ENCODE measurements at regions not wholly inside any gene's neighbourhood (a gene's known extent, or its start where the extent isn't known, plus 50 kb on each side); places are given as distances from the start of the nearest gene placed in this dataset.

- no peak for DNase-seq (ENCODE audit: low read depth in 1 of 2, low spot score in 2 of 2)
- no peak for TF ChIP-seq ATF2 (IDR thresholded peaks at IDR 0.05; ENCODE audit: low read length)
- TF ChIP-seq SP2 (IDR thresholded peaks at IDR 0.05; ENCODE audit: low read length): no peak
- no peak for TF ChIP-seq EZH2 (IDR thresholded peaks at IDR 0.05; ENCODE audit: low read depth, low read length, severe bottlenecking)
- TF ChIP-seq SIN3A (conservative IDR thresholded peaks at IDR 0.05 in 1 of 2, IDR thresholded peaks at IDR 0.05 in 1 of 2; ENCODE audit: low read depth in 1 of 2, low read length in 2 of 2): no peak
- TF ChIP-seq EP300 (IDR thresholded peaks at IDR 0.05; ENCODE audit: borderline replicate concordance in 1 of 2, low read depth in 2 of 2, low read length in 2 of 2): no peak
- TF ChIP-seq TAF1 (IDR thresholded peaks at IDR 0.05; ENCODE audit: low read depth, low read length): no peak
- no peak for TF ChIP-seq RNF2 (IDR thresholded peaks at IDR 0.05; ENCODE audit: borderline replicate concordance, low read depth, low read length, missing control alignments, poor library complexity, severe bottlenecking)
- no peak for TF ChIP-seq SIX5 (IDR thresholded peaks at IDR 0.05; ENCODE audit: low read depth, low read length)
- TF ChIP-seq RFX5 (IDR thresholded peaks at IDR 0.05; ENCODE audit: borderline replicate concordance, low read depth, low read length): no peak
- no peak for TF ChIP-seq POU5F1 (IDR thresholded peaks at IDR 0.05; ENCODE audit: low read depth, low read length)
- TF ChIP-seq SIRT6 (IDR thresholded peaks at IDR 0.05; ENCODE audit: low read length): no peak
- TF ChIP-seq BCL11A (IDR thresholded peaks at IDR 0.05; ENCODE audit: low read depth in 2 of 2, low read length in 2 of 2): no peak
- TF ChIP-seq SUZ12 (IDR thresholded peaks at IDR 0.05; ENCODE audit: low read length): no peak
Measured at GRCh38 chr2:18110222-18110621, 231.8 kb downstream of the KCNS3 start.

More at GRCh38 chr2:18110222-18110621, 231.8 kb downstream of the KCNS3 start:
- Histone ChIP-seq H3K23me2 (ENCODE audit: low read depth, low read length) (no peaks in the 10 kb centered on the region), H3K79me2 (ENCODE audit: control insufficient read depth in 1 of 2, insufficient read depth in 2 of 2, low read length in 2 of 2) (no peaks in the 10 kb centered on the region), H3K9me3 (ENCODE audit: insufficient read depth in 2 of 2, low read depth in 1 of 2, low read length in 1 of 2) (no peaks in the 10 kb centered on the region; a peak in 1 of 4 replicates), H3K36me3 (ENCODE audit: control insufficient read depth in 2 of 4, insufficient read depth in 4 of 4, low read length in 3 of 4) (no peaks in the 10 kb centered on the region), H4K91ac (replicated peaks; ENCODE audit: insufficient read length, low read length) (no peak overlapping the region), H3K4me2 (ENCODE audit: insufficient read depth in 1 of 2, low read depth in 2 of 2, low read length in 2 of 2) (no peak overlapping the region), H3K18ac (ENCODE audit: extremely low read depth, low read length) (no peak overlapping the region; the same call in 1 of the 2 replicates), H2AFZ (ENCODE audit: low read length) (no peak overlapping the region), H2BK5ac (ENCODE audit: low read depth, low read length) (no peak overlapping the region), H3K9ac (replicated peaks in 1 of 4; ENCODE audit: extremely low read depth in 1 of 4, low read depth in 3 of 4, low read length in 3 of 4) (no peak overlapping the region), H4K8ac (ENCODE audit: extremely low read depth, insufficient read depth, low read length) (no peak overlapping the region), H2BK120ac (replicated peaks; ENCODE audit: low read depth, low read length) (no peak overlapping the region), H3K14ac (ENCODE audit: insufficient read length) (no peak overlapping the region), H4K20me1 (replicated peaks in 1 of 2; ENCODE audit: control insufficient read depth in 1 of 2, insufficient read depth in 2 of 2, low read length in 2 of 2) (no peaks in the 10 kb centered on the region), H3K56ac (replicated peaks; ENCODE audit: insufficient read length, low read depth, low read length) (no peak overlapping the region), H2AK5ac (ENCODE audit: low read depth, low read length) (no peak overlapping the region), H2BK20ac (ENCODE audit: low read length) (no peak overlapping the region), H4K5ac (ENCODE audit: insufficient read length, low read depth, low read length) (no peak overlapping the region), H3K79me1 (ENCODE audit: low read depth, low read length) (no peaks in the 10 kb centered on the region), H3K23ac (ENCODE audit: insufficient read length) (no peak overlapping the region), H3K4me1 (replicated peaks in 1 of 4; ENCODE audit: control insufficient read depth in 3 of 4, insufficient read depth in 4 of 4, low read length in 3 of 4) (no peaks in the 10 kb centered on the region), H3K4ac (replicated peaks; ENCODE audit: insufficient read length, low read depth, low read length) (no peak overlapping the region), H2BK12ac (ENCODE audit: low read depth, low read length) (no peak overlapping the region), H2BK15ac (ENCODE audit: low read length) (no peak overlapping the region), H3K27ac (ENCODE audit: low read depth, low read length) (no peak overlapping the region), H3K4me3 (ENCODE audit: extremely low read depth in 1 of 4, insufficient read depth in 2 of 4, low read depth in 3 of 4, low read length in 4 of 4) (no peak overlapping the region), H3K27me3 (replicated peaks in 1 of 4; ENCODE audit: control insufficient read depth in 3 of 4, extremely low read depth in 1 of 4, insufficient read depth in 3 of 4, low read length in 3 of 4) (no peaks in the 10 kb centered on the region)
- no peak for FAIRE-seq
- POLR2A ChIA-PET (ENCODE audit: partially characterized antibody): no interaction called here
- CTCF ChIA-PET (ENCODE audit: partially characterized antibody): interaction anchor here (1.0 kb wide), 1 partner anchor 26 kb away, joined by 3 read pairs; no protein-coding TSS in a partner anchor
- WGBS, 2 experiments (ENCODE audit: extremely low coverage in 1 of 2, insufficient coverage in 1 of 2, insufficient read length in 1 of 2, insufficient replicate concordance in 2 of 2, low coverage in 1 of 2, low lambda C conversion rate in 2 of 2, missing lambda C conversion rate in 1 of 2): 93% methylated on average over 3 of the region's 3 CpGs; no CpG with 5 or more reads in 1 of the 2 experiments
